ENCODE measurements at regions not wholly inside any gene's neighbourhood (a gene's known extent, or its start where the extent isn't known, plus 50 kb on each side); places are given as distances from the start of the nearest gene placed in this dataset.

GRCh38 chr6:830667-831327 is 137.9 kb upstream of the EXOC2 start:
- no peak for TF ChIP-seq CTCF (IDR thresholded peaks at IDR 0.05; ENCODE audit: low read length)
- TF ChIP-seq EZH2 (optimal IDR thresholded peaks at IDR 0.05; ENCODE audit: low read depth, low read length), result no peak
- TF ChIP-seq EZH2phosphoT487 (IDR thresholded peaks at IDR 0.05; ENCODE audit: low read length), result no peak

All from MM.1S (cell line).